ENCODE measurements at regions not wholly inside any gene's neighbourhood (a gene's known extent, or its start where the extent isn't known, plus 50 kb on each side); places are given as distances from the start of the nearest gene placed in this dataset.

DNA sequence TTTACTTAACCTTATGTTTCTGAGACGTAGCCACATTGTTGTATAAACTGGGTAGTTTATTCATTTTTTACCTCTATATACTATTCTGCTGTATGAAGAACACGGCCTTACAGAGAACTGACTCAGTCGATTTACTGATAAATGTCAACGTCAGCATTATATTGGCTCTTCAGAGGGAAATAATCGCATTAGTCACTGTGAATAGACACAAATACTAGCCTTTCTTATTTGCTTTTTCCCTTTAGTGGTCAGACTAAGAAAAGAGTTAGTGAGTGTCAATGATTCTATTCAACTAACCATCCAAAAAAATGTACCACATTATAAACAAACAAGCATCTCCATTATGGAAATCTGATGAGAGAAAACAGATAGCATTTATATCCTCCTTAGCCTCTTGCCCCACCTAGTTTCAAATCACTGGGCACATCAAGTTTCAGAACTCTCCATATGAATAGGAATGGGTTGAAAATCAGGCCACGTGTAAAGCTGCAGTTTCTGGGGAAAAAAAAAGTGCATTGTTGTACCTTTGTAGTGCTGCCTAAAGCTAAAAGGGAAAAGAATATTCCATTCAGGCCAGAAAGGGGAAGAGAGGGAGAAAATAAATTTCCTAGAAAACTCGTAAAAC, 146.7 kb upstream of the VCX3A start:
- TF ChIP-seq, protein P1, sequence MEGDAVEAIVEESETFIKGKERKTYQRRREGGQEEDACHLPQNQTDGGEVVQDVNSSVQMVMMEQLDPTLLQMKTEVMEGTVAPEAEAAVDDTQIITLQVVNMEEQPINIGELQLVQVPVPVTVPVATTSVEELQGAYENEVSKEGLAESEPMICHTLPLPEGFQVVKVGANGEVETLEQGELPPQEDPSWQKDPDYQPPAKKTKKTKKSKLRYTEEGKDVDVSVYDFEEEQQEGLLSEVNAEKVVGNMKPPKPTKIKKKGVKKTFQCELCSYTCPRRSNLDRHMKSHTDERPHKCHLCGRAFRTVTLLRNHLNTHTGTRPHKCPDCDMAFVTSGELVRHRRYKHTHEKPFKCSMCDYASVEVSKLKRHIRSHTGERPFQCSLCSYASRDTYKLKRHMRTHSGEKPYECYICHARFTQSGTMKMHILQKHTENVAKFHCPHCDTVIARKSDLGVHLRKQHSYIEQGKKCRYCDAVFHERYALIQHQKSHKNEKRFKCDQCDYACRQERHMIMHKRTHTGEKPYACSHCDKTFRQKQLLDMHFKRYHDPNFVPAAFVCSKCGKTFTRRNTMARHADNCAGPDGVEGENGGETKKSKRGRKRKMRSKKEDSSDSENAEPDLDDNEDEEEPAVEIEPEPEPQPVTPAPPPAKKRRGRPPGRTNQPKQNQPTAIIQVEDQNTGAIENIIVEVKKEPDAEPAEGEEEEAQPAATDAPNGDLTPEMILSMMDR (IDR thresholded peaks at IDR 0.05): no peak
- TF ChIP-seq POLR2A (IDR thresholded peaks at IDR 0.05): no peak

Measured in adrenal gland (tissue), 5 donors.